Uterus (tissue), 2 donors: ENCODE measurements at regions not wholly inside any gene's neighbourhood (a gene's known extent, or its start where the extent isn't known, plus 50 kb on each side); places are given as distances from the start of the nearest gene placed in this dataset.

Experiments used
- CTCF ChIP-seq, 4 experiments: fragments of 200-600 bp in 2 of 4; fragments of 450-650 bp in 2 of 4; sonication (generic) in 2 of 4; IDR thresholded peaks; one replicate each; pipeline ENCODE4 v1.5.1; 2016 to 2019; ENCODE audit warnings: antibody characterized with exemption in 4 of 4, mild to moderate bottlenecking in 2 of 4, moderate library complexity in 1 of 4
- POLR2A ChIP-seq, 2 donors: fragments of 450-650 bp; IDR thresholded peaks; one replicate each; pipeline ENCODE4 v1.6.1; 2016; ENCODE audit warnings: antibody characterized with exemption in 2 of 2, mild to moderate bottlenecking in 1 of 2, moderate library complexity in 1 of 2

- TF ChIP-seq CTCF (IDR thresholded peaks at IDR 0.05) (no peak), POLR2A (IDR thresholded peaks at IDR 0.05) (no peak)
These were observed 878.0 kb upstream of the PIK3C3 start for GRCh38 chr18:41077076-41077475.
